ENCODE measurements at regions not wholly inside any gene's neighbourhood (a gene's known extent, or its start where the extent isn't known, plus 50 kb on each side); places are given as distances from the start of the nearest gene placed in this dataset.
"Not testable (repeated sequence)": the region's sequence is repeated elsewhere in the genome, so short reads cannot be mapped to it uniquely, and the experiment has no call there.

DNA sequence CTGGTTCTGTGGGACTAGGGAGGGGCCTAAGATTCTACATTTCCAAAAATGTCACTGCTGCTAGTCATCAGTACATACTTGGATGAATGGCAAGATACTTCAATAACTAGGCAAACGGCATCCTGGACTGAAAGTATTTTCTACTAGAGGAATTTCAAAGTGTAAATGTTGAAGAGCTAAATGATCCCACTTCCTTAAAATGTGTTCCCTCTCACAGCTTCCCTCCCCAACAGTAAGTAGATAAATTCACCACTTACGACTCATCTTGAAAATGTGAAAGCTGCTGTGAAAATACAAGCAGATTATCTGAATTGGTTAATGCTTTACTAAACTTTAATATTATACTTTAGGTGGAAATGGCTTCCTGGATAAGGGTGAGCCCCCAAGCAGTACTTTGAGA is 1571.5 kb upstream of the WWC1 start:
- 67% methylated on average over 2 of the region's 2 CpGs for WGBS (ENCODE audit: insufficient coverage, low coverage, low lambda C conversion rate, missing lambda C conversion rate)

GRCh38 chr5:166722939-166723338 is 1568.5 kb upstream of the WWC1 start:
- ATAC-seq = peak in 1 of 4 donors; percentile 47
- WGBS (ENCODE audit: insufficient coverage, low coverage, low lambda C conversion rate, missing lambda C conversion rate) = 82% methylated on average over 2 of the region's 2 CpGs
- Histone ChIP-seq H3K27me3 (no peaks in the 10 kb centered on the region), H3K9me3 (no peaks in the 10 kb centered on the region), H3K4me3 (no peak overlapping the region), H3K36me3 (no peaks in the 10 kb centered on the region), H3K27ac (no peak overlapping the region), H3K4me1 (peaks cover 0 to 33% (median 10%) of the 10 kb centered on the region in 4 donors)
- intact Hi-C loops (cut with DNase I) = no loop called here
- no peak for DNase-seq
- TF ChIP-seq POLR2A (IDR thresholded peaks at IDR 0.05) (no peak), CTCF (IDR thresholded peaks at IDR 0.05) (no peak)

More for the DNA sequence above, 1571.5 kb upstream of the WWC1 start:
- no peak overlapping the region for H3K4me3 ChIP-seq
- DNase-seq = no peak
- H3K27ac ChIP-seq = no peak overlapping the region
- H3K36me3 ChIP-seq = no peaks in the 10 kb centered on the region
- peaks cover 0 to 23% (median 13%) of the 10 kb centered on the region in 4 donors for H3K4me1 ChIP-seq
- intact Hi-C loops (cut with DNase I) = no loop called here
- no peak for TF ChIP-seq CTCF (IDR thresholded peaks at IDR 0.05)
- TF ChIP-seq POLR2A (IDR thresholded peaks at IDR 0.05) = no peak
- H3K9me3 ChIP-seq = no peaks in the 10 kb centered on the region
- no peaks in the 10 kb centered on the region for H3K27me3 ChIP-seq
- ATAC-seq = no peak

DNA sequence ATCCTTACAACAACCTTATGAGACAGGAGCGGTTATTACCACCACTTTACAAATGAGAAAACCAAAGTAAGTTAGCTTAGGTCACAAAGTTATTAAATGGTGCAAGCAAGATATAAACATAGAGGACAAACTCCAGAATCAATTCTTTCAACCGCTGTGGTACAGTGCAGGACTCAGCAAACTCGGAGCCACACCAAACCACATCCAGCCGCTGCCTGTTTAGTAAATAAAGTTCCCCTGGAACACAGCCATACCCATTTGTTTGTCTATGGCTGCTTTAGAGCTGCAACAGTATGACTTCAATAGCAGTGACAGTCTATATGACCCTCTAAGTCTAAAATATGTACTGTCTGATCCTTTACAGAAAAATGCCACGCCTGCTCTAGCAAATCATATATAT is 1567.2 kb upstream of the WWC1 start:
- 35% methylated on average over 5 of the region's 5 CpGs for WGBS (ENCODE audit: insufficient coverage, low coverage, low lambda C conversion rate, missing lambda C conversion rate)

GRCh38 chr5:166725593-166725992 is 1565.9 kb upstream of the WWC1 start:
- H3K27me3 ChIP-seq = no peaks in the 10 kb centered on the region
- peak overlapping the region in 1 of 3 donors; percentile 39 for H3K27ac ChIP-seq
- no peak overlapping the region for H3K4me3 ChIP-seq
- TF ChIP-seq CTCF (IDR thresholded peaks at IDR 0.05) (no peak), POLR2A (IDR thresholded peaks at IDR 0.05) (no peak)
- DNase-seq (no peak), ATAC-seq (no peak)
- intact Hi-C loops (cut with DNase I) = no loop called here
- H3K9me3 ChIP-seq = no peaks in the 10 kb centered on the region
- peaks cover 0 to 38% (median 10%) of the 10 kb centered on the region in 4 donors for H3K4me1 ChIP-seq
- WGBS (ENCODE audit: insufficient coverage, low coverage, low lambda C conversion rate, missing lambda C conversion rate) = 25% methylated on average over 1 of the region's 1 CpG
- H3K36me3 ChIP-seq = no peaks in the 10 kb centered on the region

More for the DNA sequence above, 1567.2 kb upstream of the WWC1 start:
- Histone ChIP-seq H3K27me3 (no peaks in the 10 kb centered on the region), H3K9me3 (no peaks in the 10 kb centered on the region), H3K4me3 (no peak overlapping the region), H3K4me1 (peaks cover 0 to 33% (median 10%) of the 10 kb centered on the region in 4 donors), H3K27ac (peak overlapping the region in 1 of 3 donors; percentile 29), H3K36me3 (no peaks in the 10 kb centered on the region)
- no peak for TF ChIP-seq CTCF (IDR thresholded peaks at IDR 0.05)
- TF ChIP-seq POLR2A (IDR thresholded peaks at IDR 0.05) = no peak
- intact Hi-C loops (cut with DNase I) = no loop called here
- ATAC-seq = peak; percentile 86 to 95 (median 92)
- DNase-seq = peak; percentile 57 to 69 (median 68)

- H3K27ac ChIP-seq = peak overlapping the region in 1 of 3 donors; percentile 39
- ATAC-seq (peak; percentile 86 to 93 (median 90)), DNase-seq (peak; percentile 23 to 59 (median 56))
- H3K9me3 ChIP-seq = no peaks in the 10 kb centered on the region
- intact Hi-C loops (cut with DNase I) = no loop called here
- H3K4me3 ChIP-seq = no peak overlapping the region
- peaks cover 0 to 38% (median 10%) of the 10 kb centered on the region in 4 donors for H3K4me1 ChIP-seq
- no peaks in the 10 kb centered on the region for H3K36me3 ChIP-seq
- no peaks in the 10 kb centered on the region for H3K27me3 ChIP-seq
- no peak for TF ChIP-seq CTCF (IDR thresholded peaks at IDR 0.05)
- no peak for TF ChIP-seq POLR2A (IDR thresholded peaks at IDR 0.05)
- 18% methylated on average over 1 of the region's 1 CpG for WGBS (ENCODE audit: insufficient coverage, low coverage, low lambda C conversion rate, missing lambda C conversion rate)
Measured at GRCh38 chr5:166726406-166726805, 1565.0 kb upstream of the WWC1 start.

GRCh38 chr5:166742951-166743350 is 1548.5 kb upstream of the WWC1 start:
- ATAC-seq; H3K27me3 ChIP-seq; H3K4me3 ChIP-seq; H3K36me3 ChIP-seq; H3K27ac ChIP-seq; DNase-seq; H3K9me3 ChIP-seq; H3K4me1 ChIP-seq; intact Hi-C loops (cut with DNase I): not testable (repeated sequence)
- WGBS (ENCODE audit: insufficient coverage, low coverage, low lambda C conversion rate, missing lambda C conversion rate) = 84% methylated on average over 4 of the region's 4 CpGs
